ENCODE measurements at regions not wholly inside any gene's neighbourhood (a gene's known extent, or its start where the extent isn't known, plus 50 kb on each side); places are given as distances from the start of the nearest gene placed in this dataset.

GRCh38 chr3:140748-141330 is 55.7 kb upstream of the CHL1 start:
- TF ChIP-seq, protein P1, sequence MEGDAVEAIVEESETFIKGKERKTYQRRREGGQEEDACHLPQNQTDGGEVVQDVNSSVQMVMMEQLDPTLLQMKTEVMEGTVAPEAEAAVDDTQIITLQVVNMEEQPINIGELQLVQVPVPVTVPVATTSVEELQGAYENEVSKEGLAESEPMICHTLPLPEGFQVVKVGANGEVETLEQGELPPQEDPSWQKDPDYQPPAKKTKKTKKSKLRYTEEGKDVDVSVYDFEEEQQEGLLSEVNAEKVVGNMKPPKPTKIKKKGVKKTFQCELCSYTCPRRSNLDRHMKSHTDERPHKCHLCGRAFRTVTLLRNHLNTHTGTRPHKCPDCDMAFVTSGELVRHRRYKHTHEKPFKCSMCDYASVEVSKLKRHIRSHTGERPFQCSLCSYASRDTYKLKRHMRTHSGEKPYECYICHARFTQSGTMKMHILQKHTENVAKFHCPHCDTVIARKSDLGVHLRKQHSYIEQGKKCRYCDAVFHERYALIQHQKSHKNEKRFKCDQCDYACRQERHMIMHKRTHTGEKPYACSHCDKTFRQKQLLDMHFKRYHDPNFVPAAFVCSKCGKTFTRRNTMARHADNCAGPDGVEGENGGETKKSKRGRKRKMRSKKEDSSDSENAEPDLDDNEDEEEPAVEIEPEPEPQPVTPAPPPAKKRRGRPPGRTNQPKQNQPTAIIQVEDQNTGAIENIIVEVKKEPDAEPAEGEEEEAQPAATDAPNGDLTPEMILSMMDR (IDR thresholded peaks at IDR 0.05) = no peak
- TF ChIP-seq EP300 (IDR thresholded peaks at IDR 0.05) (no peak), POLR2A (IDR thresholded peaks at IDR 0.05) (no peak), POLR2AphosphoS5 (IDR thresholded peaks at IDR 0.05) (no peak)

All from suprapubic skin (tissue), 4 donors.